ENCODE measurements at regions not wholly inside any gene's neighbourhood (a gene's known extent, or its start where the extent isn't known, plus 50 kb on each side); places are given as distances from the start of the nearest gene placed in this dataset.

GRCh38 chr2:22855081-22855480 lies 529.9 kb upstream of the KLHL29 start:
- intact Hi-C loops (cut with DNase I): no loop called here
- no peak overlapping the region for H3K4me3 ChIP-seq
- no peaks in the 10 kb centered on the region for H3K9me3 ChIP-seq
- no peak overlapping the region for H3K27ac ChIP-seq
- ATAC-seq: no peak
- DNase-seq: no peak
- H3K27me3 ChIP-seq: no peaks in the 10 kb centered on the region
- H3K36me3 ChIP-seq: no peaks in the 10 kb centered on the region
- WGBS, 2 donors: 69 to 94% methylated on average over 3 of the region's 3 CpGs
- FAIRE-seq: no peak
- TF ChIP-seq CTCF (IDR thresholded peaks at IDR 0.05): no peak
- H3K4me1 ChIP-seq: no peaks in the 10 kb centered on the region

- TF ChIP-seq CTCF (IDR thresholded peaks at IDR 0.05): no peak
Observed at GRCh38 chr2:22855761-22856184, 529.2 kb upstream of the KLHL29 start.

GRCh38 chr2:22867973-22868372 lies 517.0 kb upstream of the KLHL29 start:
- intact Hi-C loops (cut with DNase I): no loop called here
- TF ChIP-seq CTCF (IDR thresholded peaks at IDR 0.05): no peak
- no peaks in the 10 kb centered on the region for H3K36me3 ChIP-seq
- DNase-seq (no peak), ATAC-seq (peak in 2 of 4 donors; percentile 15 to 61), FAIRE-seq (no peak)
- H3K27ac ChIP-seq: no peak overlapping the region
- WGBS, 2 donors: 19 to 22% methylated on average over 4 of the region's 4 CpGs
- H3K4me3 ChIP-seq: no peak overlapping the region
- no peaks in the 10 kb centered on the region for H3K27me3 ChIP-seq
- H3K4me1 ChIP-seq: no peaks in the 10 kb centered on the region
- H3K9me3 ChIP-seq: no peaks in the 10 kb centered on the region

More at GRCh38 chr2:22855761-22856184, 529.2 kb upstream of the KLHL29 start:
- no peak overlapping the region for H3K4me3 ChIP-seq
- no peaks in the 10 kb centered on the region for H3K27me3 ChIP-seq
- WGBS, 2 donors: 67 to 68% methylated on average over 9 of the region's 9 CpGs
- intact Hi-C loops (cut with DNase I): no loop called here
- no peaks in the 10 kb centered on the region for H3K4me1 ChIP-seq
- FAIRE-seq (no peak), DNase-seq (peak in 1 of 6 donors; percentile 35), ATAC-seq (no peak)
- no peak overlapping the region for H3K27ac ChIP-seq
- no peaks in the 10 kb centered on the region for H3K36me3 ChIP-seq
- H3K9me3 ChIP-seq: no peaks in the 10 kb centered on the region

- intact Hi-C loops (cut with DNase I): no loop called here
- Histone ChIP-seq H3K9me3 (no peaks in the 10 kb centered on the region), H3K36me3 (no peaks in the 10 kb centered on the region), H3K27ac (no peak overlapping the region), H3K4me3 (no peak overlapping the region), H3K27me3 (no peaks in the 10 kb centered on the region), H3K4me1 (no peaks in the 10 kb centered on the region)
- WGBS, 2 donors: 77 to 78% methylated on average over 2 of the region's 2 CpGs
- TF ChIP-seq CTCF (IDR thresholded peaks at IDR 0.05): no peak
- DNase-seq (no peak), ATAC-seq (no peak), FAIRE-seq (no peak)
Observed at GRCh38 chr2:22878121-22878520, 506.9 kb upstream of the KLHL29 start.

- DNase-seq (no peak), FAIRE-seq (no peak), ATAC-seq (no peak)
- Histone ChIP-seq H3K27ac (no peak overlapping the region), H3K4me3 (no peak overlapping the region), H3K4me1 (no peaks in the 10 kb centered on the region), H3K27me3 (no peaks in the 10 kb centered on the region), H3K9me3 (no peaks in the 10 kb centered on the region), H3K36me3 (no peaks in the 10 kb centered on the region)
- intact Hi-C loops (cut with DNase I): no loop called here
- no peak for TF ChIP-seq CTCF (IDR thresholded peaks at IDR 0.05)
- 61 to 66% methylated on average over 13 of the region's 13 CpGs for WGBS, 2 donors
Observed at GRCh38 chr2:22879009-22879863, 505.7 kb upstream of the KLHL29 start.

All from pancreas (tissue), 10 donors.